HUES6 (cell line): ENCODE measurements at regions not wholly inside any gene's neighbourhood (a gene's known extent, or its start where the extent isn't known, plus 50 kb on each side); places are given as distances from the start of the nearest gene placed in this dataset.

Source experiments
- H3K27ac ChIP-seq: 2 replicates; pipeline ENCODE4 v1.7.0; 2013; ENCODE audit warnings: low read depth, mild to moderate bottlenecking, low read length, inconsistent platforms
- H3K27me3 ChIP-seq: 2 replicates; pipeline ENCODE4 v1.6.1; 2013; ENCODE audit warnings: low read length; ENCODE audit not compliant: control insufficient read depth, insufficient read depth
- H3K36me3 ChIP-seq: 2 replicates; pipeline ENCODE4 v1.6.1; 2013; ENCODE audit warnings: low read length; ENCODE audit not compliant: control insufficient read depth, insufficient read depth
- H3K4me1 ChIP-seq: 2 replicates; pipeline ENCODE4 v1.6.1; 2013; ENCODE audit warnings: low read length; ENCODE audit not compliant: control insufficient read depth, insufficient read depth
- H3K4me3 ChIP-seq: 2 replicates; pipeline ENCODE4 v1.5.1; 2013; ENCODE audit warnings: low read depth, low read length
- H3K9ac ChIP-seq: one replicate; pipeline ENCODE4 v1.6.1; 2013; ENCODE audit warnings: mild to moderate bottlenecking, low read length
- H3K9me3 ChIP-seq: 2 replicates; pipeline ENCODE4 v1.6.1; 2013; ENCODE audit warnings: low read depth, low read length; ENCODE audit not compliant: control insufficient read depth, insufficient read depth

- H3K9ac ChIP-seq: no peak overlapping the region
- H3K9me3 ChIP-seq: no peaks in the 10 kb centered on the region
- no peak overlapping the region for H3K4me3 ChIP-seq
- H3K36me3 ChIP-seq: no peaks in the 10 kb centered on the region
- no peaks in the 10 kb centered on the region for H3K4me1 ChIP-seq
- no peaks in the 10 kb centered on the region for H3K27me3 ChIP-seq
- no peak overlapping the region for H3K27ac ChIP-seq
Observed at GRCh38 chr3:88668180-88668579, 439.2 kb upstream of the EPHA3 start.

- no peaks in the 10 kb centered on the region for H3K36me3 ChIP-seq
- no peaks in the 10 kb centered on the region for H3K4me1 ChIP-seq
- H3K9me3 ChIP-seq: no peaks in the 10 kb centered on the region
- no peaks in the 10 kb centered on the region for H3K27me3 ChIP-seq
- H3K4me3 ChIP-seq: no peak overlapping the region
- no peak overlapping the region for H3K9ac ChIP-seq
- no peak overlapping the region for H3K27ac ChIP-seq
Observed at GRCh38 chr3:88671573-88671972, 435.8 kb upstream of the EPHA3 start.

GRCh38 chr3:88677298-88677697, 430.1 kb upstream of the EPHA3 start:
- Histone ChIP-seq H3K9me3 (no peaks in the 10 kb centered on the region), H3K9ac (no peak overlapping the region), H3K4me1 (no peaks in the 10 kb centered on the region), H3K27ac (no peak overlapping the region), H3K4me3 (no peak overlapping the region), H3K27me3 (no peaks in the 10 kb centered on the region), H3K36me3 (no peaks in the 10 kb centered on the region)

GRCh38 chr3:88678747-88679146, 428.7 kb upstream of the EPHA3 start:
- Histone ChIP-seq H3K36me3 (no peaks in the 10 kb centered on the region), H3K9ac (no peak overlapping the region), H3K4me3 (no peak overlapping the region), H3K27ac (no peak overlapping the region), H3K27me3 (no peaks in the 10 kb centered on the region), H3K9me3 (no peaks in the 10 kb centered on the region), H3K4me1 (no peaks in the 10 kb centered on the region)

- Histone ChIP-seq H3K4me3 (no peak overlapping the region), H3K27ac (no peak overlapping the region), H3K36me3 (no peaks in the 10 kb centered on the region), H3K27me3 (no peaks in the 10 kb centered on the region), H3K9ac (no peak overlapping the region), H3K4me1 (no peaks in the 10 kb centered on the region), H3K9me3 (no peaks in the 10 kb centered on the region)
Observed at GRCh38 chr3:88690287-88690686, 417.1 kb upstream of the EPHA3 start.

DNA sequence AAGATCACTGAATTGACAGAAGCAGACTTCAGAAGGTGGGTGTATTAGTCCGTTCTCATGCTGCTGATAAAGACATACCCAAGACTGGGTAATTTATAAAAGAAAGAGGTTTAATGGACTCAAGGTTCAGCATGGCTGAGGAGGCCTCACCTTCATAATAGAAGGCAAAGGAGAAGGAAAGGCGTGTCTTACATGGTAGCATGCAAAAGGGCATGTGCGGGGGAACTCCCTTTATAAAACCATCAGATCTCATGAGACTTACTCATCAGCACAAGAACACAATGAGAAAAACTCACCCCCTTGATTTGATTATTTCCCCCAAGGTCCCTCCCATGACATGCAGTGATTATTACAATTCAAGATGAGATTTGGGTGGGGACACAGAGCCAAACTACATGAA, 416.3 kb upstream of the EPHA3 start:
- no peaks in the 10 kb centered on the region for H3K36me3 ChIP-seq
- no peaks in the 10 kb centered on the region for H3K4me1 ChIP-seq
- no peak overlapping the region for H3K4me3 ChIP-seq
- no peaks in the 10 kb centered on the region for H3K9me3 ChIP-seq
- H3K9ac ChIP-seq: no peak overlapping the region
- H3K27me3 ChIP-seq: no peaks in the 10 kb centered on the region
- no peak overlapping the region for H3K27ac ChIP-seq

DNA sequence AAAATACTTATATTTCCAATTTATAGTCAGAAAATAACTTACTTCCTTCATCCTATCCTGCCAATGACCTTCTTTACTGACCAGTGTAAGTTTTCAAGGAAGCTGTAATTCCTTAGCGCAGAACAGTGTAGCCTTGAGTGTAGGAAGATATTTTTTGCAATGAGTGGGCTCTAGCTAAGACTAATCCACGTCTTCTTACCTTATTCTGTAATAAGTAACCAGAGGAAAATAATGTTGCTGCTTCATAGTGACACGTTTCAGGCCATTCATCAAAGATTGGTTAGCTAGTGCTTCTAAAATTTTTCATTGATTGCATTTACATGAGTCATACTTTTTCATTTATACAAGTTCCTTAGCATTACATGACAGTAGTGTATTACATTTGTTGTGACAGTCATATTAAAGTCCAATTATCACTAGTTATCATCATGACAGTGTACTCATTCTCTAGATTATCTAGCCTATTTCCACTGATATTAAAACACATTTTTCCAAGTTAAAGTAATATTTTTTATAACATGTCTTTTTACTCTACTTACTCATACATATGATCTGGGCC, 403.8 kb upstream of the EPHA3 start:
- H3K4me1 ChIP-seq: no peaks in the 10 kb centered on the region
- H3K36me3 ChIP-seq: no peaks in the 10 kb centered on the region
- no peak overlapping the region for H3K9ac ChIP-seq
- H3K27ac ChIP-seq: no peak overlapping the region
- H3K4me3 ChIP-seq: no peak overlapping the region
- no peaks in the 10 kb centered on the region for H3K9me3 ChIP-seq
- H3K27me3 ChIP-seq: no peaks in the 10 kb centered on the region

DNA sequence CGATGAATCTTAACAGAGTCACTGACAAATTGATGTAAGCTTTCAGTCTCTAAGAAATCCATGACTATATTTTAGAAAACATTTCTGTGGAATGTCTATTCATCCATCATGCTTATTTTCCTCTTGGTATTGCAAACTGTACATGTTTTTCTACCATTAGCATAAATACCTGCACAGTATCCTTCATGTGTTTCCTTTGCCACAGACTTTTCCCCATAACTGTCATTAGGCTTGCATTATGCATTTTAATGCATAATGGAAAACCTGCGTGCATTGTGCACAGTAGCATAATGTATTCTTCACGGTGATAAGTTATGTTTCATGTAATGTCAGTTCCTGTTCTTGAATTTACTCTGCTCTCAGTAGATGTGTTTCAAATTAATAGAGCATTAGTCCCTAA, 403.1 kb upstream of the EPHA3 start:
- Histone ChIP-seq H3K27me3 (no peaks in the 10 kb centered on the region), H3K27ac (no peak overlapping the region), H3K9ac (no peak overlapping the region), H3K4me3 (no peak overlapping the region), H3K36me3 (no peaks in the 10 kb centered on the region), H3K4me1 (no peaks in the 10 kb centered on the region), H3K9me3 (no peaks in the 10 kb centered on the region)

DNA sequence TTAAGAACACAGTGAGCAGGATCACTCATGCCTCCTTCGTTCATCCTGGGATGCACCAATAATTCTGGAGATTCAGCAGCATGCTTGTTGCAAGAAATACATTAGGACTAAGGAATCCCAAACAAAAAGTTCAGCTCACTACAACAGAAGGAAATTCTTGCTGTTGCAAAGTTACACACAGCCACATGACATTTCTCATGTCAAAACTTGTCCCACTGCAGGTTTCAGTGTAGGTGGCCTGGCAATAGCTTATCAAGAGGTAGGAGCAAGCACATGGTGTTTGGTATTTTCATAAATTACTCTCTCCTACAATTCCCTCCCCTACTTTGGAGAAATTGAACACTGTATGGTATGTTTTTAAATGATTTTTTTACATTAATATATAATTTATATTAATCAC, 399.6 kb upstream of the EPHA3 start:
- H3K4me1 ChIP-seq: no peaks in the 10 kb centered on the region
- no peak overlapping the region for H3K4me3 ChIP-seq
- no peak overlapping the region for H3K27ac ChIP-seq
- no peaks in the 10 kb centered on the region for H3K9me3 ChIP-seq
- no peaks in the 10 kb centered on the region for H3K27me3 ChIP-seq
- H3K36me3 ChIP-seq: no peaks in the 10 kb centered on the region
- no peak overlapping the region for H3K9ac ChIP-seq

- no peak overlapping the region for H3K4me3 ChIP-seq
- H3K27me3 ChIP-seq: no peaks in the 10 kb centered on the region
- H3K9me3 ChIP-seq: no peaks in the 10 kb centered on the region
- no peak overlapping the region for H3K27ac ChIP-seq
- no peaks in the 10 kb centered on the region for H3K36me3 ChIP-seq
- no peak overlapping the region for H3K9ac ChIP-seq
- H3K4me1 ChIP-seq: no peaks in the 10 kb centered on the region
Observed at GRCh38 chr3:88712552-88712951, 394.9 kb upstream of the EPHA3 start.

DNA sequence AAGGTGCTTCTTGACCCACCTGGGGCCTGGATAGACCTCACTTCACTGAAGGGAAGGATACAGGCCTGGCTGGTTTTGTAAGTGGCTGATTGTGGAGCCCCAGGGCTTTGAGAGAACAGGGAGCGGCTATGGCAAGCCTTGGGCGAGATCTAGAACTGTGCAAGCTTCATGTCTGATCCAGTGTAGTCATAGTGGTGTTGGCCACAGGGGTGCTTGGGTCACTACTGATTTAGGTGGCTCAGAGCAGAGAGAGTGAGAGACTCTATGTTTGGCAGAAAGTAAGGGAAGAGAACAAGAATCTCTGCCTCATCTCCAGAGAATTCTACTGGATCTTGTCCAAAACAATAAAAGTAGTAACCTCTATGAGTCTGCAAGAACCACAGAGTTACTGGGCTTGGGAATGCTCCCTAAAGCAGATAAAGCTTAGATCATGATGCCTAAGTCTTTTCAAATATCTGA, 394.2 kb upstream of the EPHA3 start:
- Histone ChIP-seq H3K4me3 (no peak overlapping the region), H3K9ac (no peak overlapping the region), H3K4me1 (no peaks in the 10 kb centered on the region), H3K36me3 (no peaks in the 10 kb centered on the region), H3K27me3 (no peaks in the 10 kb centered on the region), H3K9me3 (no peaks in the 10 kb centered on the region), H3K27ac (no peak overlapping the region)
